HepG2 (cell line): ENCODE measurements at regions not wholly inside any gene's neighbourhood (a gene's known extent, or its start where the extent isn't known, plus 50 kb on each side); places are given as distances from the start of the nearest gene placed in this dataset.

Experiments used
- DNMT1 ChIP-seq: sonication (generic); formaldehyde crosslinking; IDR thresholded peaks from 2 replicates; pipeline ENCODE4 v1.5.1; 2020; ENCODE audit warnings: mild to moderate bottlenecking, missing genetic modification reagents
- EZH2 ChIP-seq: conservative IDR thresholded peaks from 2 replicates; pipeline ENCODE4 v1.6.1; 2012; ENCODE audit warnings: mild to moderate bottlenecking, low read depth, low read length, moderate library complexity
- JDP2 ChIP-seq: sonication (generic); formaldehyde crosslinking; IDR thresholded peaks from 2 replicates; pipeline ENCODE4 v1.8.1; 2022; ENCODE audit warnings: missing genetic modification reagents, borderline replicate concordance
- NR3C1 ChIP-seq: sonication (generic); formaldehyde crosslinking; IDR thresholded peaks from 2 replicates; pipeline ENCODE4 v1.4.0; 2020; ENCODE audit warnings: missing genetic modification reagents
- POLR2A ChIP-seq, 2 experiments: IDR thresholded peaks; 2 replicates each; pipeline ENCODE4 v1.6.1; 2011; ENCODE audit warnings: low read depth in 2 of 2, low read length in 2 of 2, mild to moderate bottlenecking in 1 of 2, moderate library complexity in 1 of 2; ENCODE audit not compliant: insufficient read depth in 1 of 2
- TP53 ChIP-seq: sonication (generic); formaldehyde crosslinking; conservative IDR thresholded peaks from 2 replicates; pipeline ENCODE4 v1.4.0; 2020; ENCODE audit warnings: missing genetic modification reagents
- ZNF180 ChIP-seq: sonication (generic); formaldehyde crosslinking; IDR thresholded peaks from 2 replicates; pipeline ENCODE4 v1.4.0; 2020; ENCODE audit warnings: low read depth, missing genetic modification reagents, borderline replicate concordance
- ZNF225 ChIP-seq: sonication (generic); formaldehyde crosslinking; IDR thresholded peaks from 2 replicates; pipeline ENCODE4 v1.4.0; 2020; ENCODE audit warnings: mild to moderate bottlenecking, missing genetic modification reagents
- ZNF3 ChIP-seq: IDR thresholded peaks from 2 replicates; pipeline ENCODE4 v1.7.0; 2017; ENCODE audit warnings: inconsistent platforms
- ZNF441 ChIP-seq: sonication (generic); formaldehyde crosslinking; IDR thresholded peaks from 2 replicates; pipeline ENCODE4 v1.7.0; 2021; ENCODE audit warnings: missing genetic modification reagents, borderline replicate concordance
- TF ChIP-seq, protein P1 (sequence below): sonication (generic); formaldehyde crosslinking; conservative IDR thresholded peaks from 2 replicates; pipeline ENCODE4 v1.4.0; 2020; ENCODE audit warnings: missing genetic modification reagents
- TF ChIP-seq, protein P2 (sequence below): sonication (generic); formaldehyde crosslinking; IDR thresholded peaks from 2 replicates; pipeline ENCODE4 v1.5.0; 2020; ENCODE audit warnings: mild to moderate bottlenecking, missing genetic modification reagents, moderate library complexity

DNA sequence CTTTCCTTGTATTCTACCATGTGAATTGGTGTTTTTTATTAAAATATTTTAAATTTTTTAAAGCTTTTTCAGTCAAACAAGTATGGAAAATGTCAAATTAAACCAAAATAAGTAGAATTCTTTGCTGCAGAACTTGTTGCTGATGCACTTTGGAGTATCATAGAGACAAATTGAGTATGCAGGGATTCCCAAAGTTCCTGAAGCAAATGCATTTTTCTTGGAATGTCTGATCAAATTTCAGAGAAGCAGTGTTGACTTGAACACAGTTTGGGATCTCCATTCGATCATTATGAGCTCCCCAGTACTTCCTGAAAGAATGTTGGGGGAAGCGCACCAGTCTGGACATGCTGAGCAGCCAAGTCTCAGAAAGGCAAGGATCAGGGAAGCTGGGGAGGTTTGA, 517.8 kb upstream of the CFAP20DC start:
- no peak for TF ChIP-seq TP53 (CRISPR knock-in tag)
- no peak for TF ChIP-seq ZNF441 (CRISPR knock-in tag)
- TF ChIP-seq ZNF180: no peak
- no peak for TF ChIP-seq ZNF3 (CRISPR knock-in tag)
- no peak for TF ChIP-seq POLR2A (IDR thresholded peaks at IDR 0.05; ENCODE audit: insufficient read depth in 1 of 2, low read depth in 2 of 2, low read length in 2 of 2)
- TF ChIP-seq, protein P1, sequence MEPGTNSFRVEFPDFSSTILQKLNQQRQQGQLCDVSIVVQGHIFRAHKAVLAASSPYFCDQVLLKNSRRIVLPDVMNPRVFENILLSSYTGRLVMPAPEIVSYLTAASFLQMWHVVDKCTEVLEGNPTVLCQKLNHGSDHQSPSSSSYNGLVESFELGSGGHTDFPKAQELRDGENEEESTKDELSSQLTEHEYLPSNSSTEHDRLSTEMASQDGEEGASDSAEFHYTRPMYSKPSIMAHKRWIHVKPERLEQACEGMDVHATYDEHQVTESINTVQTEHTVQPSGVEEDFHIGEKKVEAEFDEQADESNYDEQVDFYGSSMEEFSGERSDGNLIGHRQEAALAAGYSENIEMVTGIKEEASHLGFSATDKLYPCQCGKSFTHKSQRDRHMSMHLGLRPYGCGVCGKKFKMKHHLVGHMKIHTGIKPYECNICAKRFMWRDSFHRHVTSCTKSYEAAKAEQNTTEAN (CRISPR knock-in tag): no peak
- no peak for TF ChIP-seq ZNF225 (CRISPR knock-in tag)
- TF ChIP-seq, protein P2, sequence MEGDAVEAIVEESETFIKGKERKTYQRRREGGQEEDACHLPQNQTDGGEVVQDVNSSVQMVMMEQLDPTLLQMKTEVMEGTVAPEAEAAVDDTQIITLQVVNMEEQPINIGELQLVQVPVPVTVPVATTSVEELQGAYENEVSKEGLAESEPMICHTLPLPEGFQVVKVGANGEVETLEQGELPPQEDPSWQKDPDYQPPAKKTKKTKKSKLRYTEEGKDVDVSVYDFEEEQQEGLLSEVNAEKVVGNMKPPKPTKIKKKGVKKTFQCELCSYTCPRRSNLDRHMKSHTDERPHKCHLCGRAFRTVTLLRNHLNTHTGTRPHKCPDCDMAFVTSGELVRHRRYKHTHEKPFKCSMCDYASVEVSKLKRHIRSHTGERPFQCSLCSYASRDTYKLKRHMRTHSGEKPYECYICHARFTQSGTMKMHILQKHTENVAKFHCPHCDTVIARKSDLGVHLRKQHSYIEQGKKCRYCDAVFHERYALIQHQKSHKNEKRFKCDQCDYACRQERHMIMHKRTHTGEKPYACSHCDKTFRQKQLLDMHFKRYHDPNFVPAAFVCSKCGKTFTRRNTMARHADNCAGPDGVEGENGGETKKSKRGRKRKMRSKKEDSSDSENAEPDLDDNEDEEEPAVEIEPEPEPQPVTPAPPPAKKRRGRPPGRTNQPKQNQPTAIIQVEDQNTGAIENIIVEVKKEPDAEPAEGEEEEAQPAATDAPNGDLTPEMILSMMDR (CRISPR knock-in tag): no peak
- no peak for TF ChIP-seq EZH2
- no peak for TF ChIP-seq JDP2 (CRISPR knock-in tag)
- TF ChIP-seq NR3C1 (CRISPR knock-in tag): no peak
- TF ChIP-seq DNMT1: no peak
